WTC11 (cell line): ENCODE measurements at regions not wholly inside any gene's neighbourhood (a gene's known extent, or its start where the extent isn't known, plus 50 kb on each side); places are given as distances from the start of the nearest gene placed in this dataset.

Source experiments
- ATF6 ChIP-seq: sonication (generic); formaldehyde crosslinking; IDR thresholded peaks from 2 replicates; pipeline ENCODE4 v1.8.1; 2023; ENCODE audit warnings: mild to moderate bottlenecking, missing genetic modification reagents
- CREM ChIP-seq: sonication (generic); formaldehyde crosslinking; IDR thresholded peaks from 2 replicates; pipeline ENCODE4 v1.8.1; 2022; ENCODE audit warnings: mild to moderate bottlenecking, missing genetic modification reagents, moderate library complexity
- MLX ChIP-seq: sonication (generic); formaldehyde crosslinking; IDR thresholded peaks from 2 replicates; pipeline ENCODE4 v1.8.1; 2023; ENCODE audit warnings: mild to moderate bottlenecking, missing genetic modification reagents, moderate library complexity
- NR3C1 ChIP-seq: sonication (generic); formaldehyde crosslinking; conservative IDR thresholded peaks from 2 replicates; pipeline ENCODE4 v1.8.1; 2023; ENCODE audit warnings: low read depth, mild to moderate bottlenecking, missing genetic modification reagents
- TF ChIP-seq, protein P1 (sequence below): fragments of 200-600 bp; IDR thresholded peaks from 2 replicates; pipeline ENCODE4 v1.8.0; 2022; ENCODE audit warnings: antibody characterized with exemption
- TF ChIP-seq, protein P2 (sequence below): sonication (generic); formaldehyde crosslinking; IDR thresholded peaks from 2 replicates; pipeline ENCODE4 v1.8.0; 2022; ENCODE audit warnings: missing genetic modification reagents
- TF ChIP-seq, protein P3 (sequence below): sonication (generic); formaldehyde crosslinking; IDR thresholded peaks from 2 replicates; pipeline ENCODE4 v1.8.0; 2022; ENCODE audit warnings: mild to moderate bottlenecking, missing genetic modification reagents

GRCh38 chr3:18771931-18772330 lies 346.8 kb upstream of the SATB1 start:
- TF ChIP-seq ATF6 (CRISPR knock-in tag) (no peak), MLX (CRISPR knock-in tag) (no peak), CREM (no peak), NR3C1 (CRISPR knock-in tag) (no peak)
- TF ChIP-seq, protein P1, sequence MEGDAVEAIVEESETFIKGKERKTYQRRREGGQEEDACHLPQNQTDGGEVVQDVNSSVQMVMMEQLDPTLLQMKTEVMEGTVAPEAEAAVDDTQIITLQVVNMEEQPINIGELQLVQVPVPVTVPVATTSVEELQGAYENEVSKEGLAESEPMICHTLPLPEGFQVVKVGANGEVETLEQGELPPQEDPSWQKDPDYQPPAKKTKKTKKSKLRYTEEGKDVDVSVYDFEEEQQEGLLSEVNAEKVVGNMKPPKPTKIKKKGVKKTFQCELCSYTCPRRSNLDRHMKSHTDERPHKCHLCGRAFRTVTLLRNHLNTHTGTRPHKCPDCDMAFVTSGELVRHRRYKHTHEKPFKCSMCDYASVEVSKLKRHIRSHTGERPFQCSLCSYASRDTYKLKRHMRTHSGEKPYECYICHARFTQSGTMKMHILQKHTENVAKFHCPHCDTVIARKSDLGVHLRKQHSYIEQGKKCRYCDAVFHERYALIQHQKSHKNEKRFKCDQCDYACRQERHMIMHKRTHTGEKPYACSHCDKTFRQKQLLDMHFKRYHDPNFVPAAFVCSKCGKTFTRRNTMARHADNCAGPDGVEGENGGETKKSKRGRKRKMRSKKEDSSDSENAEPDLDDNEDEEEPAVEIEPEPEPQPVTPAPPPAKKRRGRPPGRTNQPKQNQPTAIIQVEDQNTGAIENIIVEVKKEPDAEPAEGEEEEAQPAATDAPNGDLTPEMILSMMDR = no peak
- TF ChIP-seq, protein P2, sequence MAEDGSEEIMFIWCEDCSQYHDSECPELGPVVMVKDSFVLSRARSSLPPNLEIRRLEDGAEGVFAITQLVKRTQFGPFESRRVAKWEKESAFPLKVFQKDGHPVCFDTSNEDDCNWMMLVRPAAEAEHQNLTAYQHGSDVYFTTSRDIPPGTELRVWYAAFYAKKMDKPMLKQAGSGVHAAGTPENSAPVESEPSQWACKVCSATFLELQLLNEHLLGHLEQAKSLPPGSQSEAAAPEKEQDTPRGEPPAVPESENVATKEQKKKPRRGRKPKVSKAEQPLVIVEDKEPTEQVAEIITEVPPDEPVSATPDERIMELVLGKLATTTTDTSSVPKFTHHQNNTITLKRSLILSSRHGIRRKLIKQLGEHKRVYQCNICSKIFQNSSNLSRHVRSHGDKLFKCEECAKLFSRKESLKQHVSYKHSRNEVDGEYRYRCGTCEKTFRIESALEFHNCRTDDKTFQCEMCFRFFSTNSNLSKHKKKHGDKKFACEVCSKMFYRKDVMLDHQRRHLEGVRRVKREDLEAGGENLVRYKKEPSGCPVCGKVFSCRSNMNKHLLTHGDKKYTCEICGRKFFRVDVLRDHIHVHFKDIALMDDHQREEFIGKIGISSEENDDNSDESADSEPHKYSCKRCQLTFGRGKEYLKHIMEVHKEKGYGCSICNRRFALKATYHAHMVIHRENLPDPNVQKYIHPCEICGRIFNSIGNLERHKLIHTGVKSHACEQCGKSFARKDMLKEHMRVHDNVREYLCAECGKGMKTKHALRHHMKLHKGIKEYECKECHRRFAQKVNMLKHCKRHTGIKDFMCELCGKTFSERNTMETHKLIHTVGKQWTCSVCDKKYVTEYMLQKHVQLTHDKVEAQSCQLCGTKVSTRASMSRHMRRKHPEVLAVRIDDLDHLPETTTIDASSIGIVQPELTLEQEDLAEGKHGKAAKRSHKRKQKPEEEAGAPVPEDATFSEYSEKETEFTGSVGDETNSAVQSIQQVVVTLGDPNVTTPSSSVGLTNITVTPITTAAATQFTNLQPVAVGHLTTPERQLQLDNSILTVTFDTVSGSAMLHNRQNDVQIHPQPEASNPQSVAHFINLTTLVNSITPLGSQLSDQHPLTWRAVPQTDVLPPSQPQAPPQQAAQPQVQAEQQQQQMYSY (CRISPR knock-in tag) = no peak
- TF ChIP-seq, protein P3, sequence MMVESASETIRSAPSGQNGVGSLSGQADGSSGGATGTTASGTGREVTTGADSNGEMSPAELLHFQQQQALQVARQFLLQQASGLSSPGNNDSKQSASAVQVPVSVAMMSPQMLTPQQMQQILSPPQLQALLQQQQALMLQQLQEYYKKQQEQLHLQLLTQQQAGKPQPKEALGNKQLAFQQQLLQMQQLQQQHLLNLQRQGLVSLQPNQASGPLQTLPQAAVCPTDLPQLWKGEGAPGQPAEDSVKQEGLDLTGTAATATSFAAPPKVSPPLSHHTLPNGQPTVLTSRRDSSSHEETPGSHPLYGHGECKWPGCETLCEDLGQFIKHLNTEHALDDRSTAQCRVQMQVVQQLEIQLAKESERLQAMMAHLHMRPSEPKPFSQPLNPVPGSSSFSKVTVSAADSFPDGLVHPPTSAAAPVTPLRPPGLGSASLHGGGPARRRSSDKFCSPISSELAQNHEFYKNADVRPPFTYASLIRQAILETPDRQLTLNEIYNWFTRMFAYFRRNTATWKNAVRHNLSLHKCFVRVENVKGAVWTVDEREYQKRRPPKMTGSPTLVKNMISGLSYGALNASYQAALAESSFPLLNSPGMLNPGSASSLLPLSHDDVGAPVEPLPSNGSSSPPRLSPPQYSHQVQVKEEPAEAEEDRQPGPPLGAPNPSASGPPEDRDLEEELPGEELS (CRISPR knock-in tag) = no peak
